Epithelial cell of proximal tubule (primary cell): ENCODE measurements at regions not wholly inside any gene's neighbourhood (a gene's known extent, or its start where the extent isn't known, plus 50 kb on each side); places are given as distances from the start of the nearest gene placed in this dataset.

Experiments used
- DNase-seq: peaks from one replicate; pipeline ENCODE4 v3.0.0-alpha.2; 2011; ENCODE audit warnings: low read depth
- H3K4me3 ChIP-seq: 2 replicates; pipeline ENCODE4 v1.5.1; 2011; ENCODE audit warnings: low read depth, mild to moderate bottlenecking, low read length
- CTCF ChIP-seq: conservative IDR thresholded peaks from 2 replicates; pipeline ENCODE4 v1.5.1; 2012; ENCODE audit warnings: low read depth, mild to moderate bottlenecking, low read length

DNA sequence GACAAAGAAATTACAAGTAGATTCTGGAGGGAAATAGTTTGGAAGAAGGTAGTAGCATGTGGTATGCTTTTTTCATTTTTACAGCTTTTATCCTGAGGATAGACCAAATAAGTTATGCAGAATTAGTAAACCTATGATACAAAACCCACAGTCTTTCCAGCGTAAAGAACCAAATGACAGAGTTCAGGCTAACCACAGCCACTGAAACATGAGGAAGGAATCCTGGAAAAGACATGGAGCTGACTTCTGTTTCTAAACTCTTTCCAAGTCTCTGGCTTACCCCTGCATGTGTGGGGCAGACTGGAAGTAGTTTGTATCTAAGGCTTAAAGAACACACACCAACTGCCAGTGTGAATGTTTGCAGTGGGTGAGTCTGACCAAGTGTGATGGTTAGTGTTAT, 258.4 kb upstream of the TENM4 start:
- no peak for TF ChIP-seq CTCF
- no peak overlapping the region for H3K4me3 ChIP-seq
- DNase-seq: no peak

DNA sequence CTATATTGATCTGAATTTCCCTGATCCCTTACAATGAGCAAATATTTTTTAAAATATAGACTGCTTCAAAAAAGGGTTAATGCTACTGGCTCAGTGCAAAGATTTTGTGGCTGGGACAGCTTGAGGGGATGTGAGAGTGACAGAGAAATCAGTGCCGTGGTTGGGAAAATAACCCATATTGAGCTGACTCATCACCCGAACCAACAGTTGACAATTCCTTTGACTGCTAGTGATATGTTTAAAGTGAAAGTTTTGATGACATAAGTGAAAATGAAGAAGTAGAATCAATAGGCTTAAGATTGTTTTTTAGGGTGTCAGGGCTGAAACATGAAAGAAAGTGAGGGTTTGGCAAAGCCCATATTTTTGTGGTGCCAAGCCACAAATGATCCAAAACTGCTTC, 257.1 kb upstream of the TENM4 start:
- DNase-seq: no peak
- TF ChIP-seq CTCF: no peak

DNA sequence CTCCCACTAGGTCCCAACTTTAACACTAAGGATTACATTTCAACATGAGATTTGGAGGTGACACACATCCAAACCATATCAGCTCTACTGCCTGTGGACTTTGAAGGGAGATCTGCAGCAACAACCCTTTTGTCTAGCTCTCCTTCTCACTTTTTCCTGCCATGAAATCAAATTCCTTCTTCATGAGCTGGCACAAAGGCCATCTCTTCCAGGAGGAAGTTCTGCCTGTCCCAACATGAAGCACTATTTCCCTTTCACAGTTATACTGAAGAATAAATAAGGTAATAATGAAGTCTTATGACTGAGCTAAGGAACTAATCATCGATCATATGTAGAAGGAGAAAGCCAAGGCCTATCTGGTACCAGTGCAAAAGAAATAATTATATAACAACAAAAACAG, 253.5 kb upstream of the TENM4 start:
- no peak for DNase-seq
- no peak for TF ChIP-seq CTCF
- H3K4me3 ChIP-seq: no peak overlapping the region

More for the DNA sequence above, 257.1 kb upstream of the TENM4 start:
- no peak overlapping the region for H3K4me3 ChIP-seq

- DNase-seq: no peak
- H3K4me3 ChIP-seq: no peak overlapping the region
- no peak for TF ChIP-seq CTCF
Observed at GRCh38 chr11:79691445-79691844, 250.6 kb upstream of the TENM4 start.

GRCh38 chr11:79686703-79687419, 246.0 kb upstream of the TENM4 start:
- TF ChIP-seq CTCF: no peak
- H3K4me3 ChIP-seq: no peak overlapping the region
- no peak for DNase-seq

DNA sequence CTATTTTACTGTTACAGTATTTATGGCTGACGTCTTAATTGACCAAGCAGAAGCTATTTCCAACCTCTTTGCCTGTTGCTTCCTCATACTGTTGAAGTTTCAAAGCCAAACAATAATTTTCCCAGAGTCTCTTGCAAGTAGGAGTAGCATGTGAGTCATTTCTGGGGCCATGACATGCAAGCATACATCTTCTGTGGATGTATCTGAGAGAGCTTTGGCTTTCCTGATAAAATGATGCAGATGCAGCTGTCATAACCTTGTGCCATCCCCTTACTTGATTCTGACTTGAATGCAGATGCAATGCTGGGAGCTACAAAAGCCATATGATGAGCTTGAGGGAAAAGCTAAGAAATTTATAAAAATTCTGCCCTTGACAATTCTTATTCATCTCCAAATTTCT, 243.1 kb upstream of the TENM4 start:
- DNase-seq: no peak

More for the DNA sequence above, 243.1 kb upstream of the TENM4 start:
- no peak overlapping the region for H3K4me3 ChIP-seq
- no peak for TF ChIP-seq CTCF
